HS-27A (cell line): ENCODE measurements at regions not wholly inside any gene's neighbourhood (a gene's known extent, or its start where the extent isn't known, plus 50 kb on each side); places are given as distances from the start of the nearest gene placed in this dataset.

Source experiments
- DNase-seq: peaks from one replicate; pipeline ENCODE4 v3.0.0-alpha.2; 2012; ENCODE audit warnings: low read depth, missing footprints

- DNase-seq = no peak
Observed at GRCh38 chr17:34140006-34140405, 115.1 kb upstream of the CCL2 start.

- no peak for DNase-seq
Observed at GRCh38 chr17:34141590-34141989, 113.5 kb upstream of the CCL2 start.

- DNase-seq = no peak
Observed at GRCh38 chr17:34143430-34143829, 111.7 kb upstream of the CCL2 start.

GRCh38 chr17:34146440-34147043, 108.5 kb upstream of the CCL2 start:
- no peak for DNase-seq

GRCh38 chr17:34151102-34151501, 104.0 kb upstream of the CCL2 start:
- no peak for DNase-seq

- no peak for DNase-seq
Observed at GRCh38 chr17:34153991-34154390, 101.1 kb upstream of the CCL2 start.

- DNase-seq = no peak
Observed at GRCh38 chr17:34154961-34155730, 99.9 kb upstream of the CCL2 start.

- DNase-seq = no peak
Observed at GRCh38 chr17:34155947-34156346, 99.1 kb upstream of the CCL2 start.

- DNase-seq = no peak
Observed at GRCh38 chr17:34156401-34156740, 98.7 kb upstream of the CCL2 start.

GRCh38 chr17:34156741-34157589, 98.1 kb upstream of the CCL2 start:
- no peak for DNase-seq

GRCh38 chr17:34161690-34162089, 93.4 kb upstream of the CCL2 start:
- no peak for DNase-seq

- DNase-seq = no peak
Observed at GRCh38 chr17:34163123-34163522, 92.0 kb upstream of the CCL2 start.

GRCh38 chr17:34163646-34164045, 91.4 kb upstream of the CCL2 start:
- DNase-seq = no peak

- no peak for DNase-seq
Observed at GRCh38 chr17:34164837-34165236, 90.2 kb upstream of the CCL2 start.

- no peak for DNase-seq
Observed at GRCh38 chr17:34166352-34166751, 88.7 kb upstream of the CCL2 start.

GRCh38 chr17:34167354-34167753, 87.7 kb upstream of the CCL2 start:
- no peak for DNase-seq

GRCh38 chr17:34168989-34169388, 86.1 kb upstream of the CCL2 start:
- no peak for DNase-seq

GRCh38 chr17:34169496-34169895, 85.6 kb upstream of the CCL2 start:
- DNase-seq = no peak

- no peak for DNase-seq
Observed at GRCh38 chr17:34171245-34171818, 83.8 kb upstream of the CCL2 start.

GRCh38 chr17:34172390-34172918, 82.6 kb upstream of the CCL2 start:
- no peak for DNase-seq

GRCh38 chr17:34173241-34173640, 81.8 kb upstream of the CCL2 start:
- no peak for DNase-seq

GRCh38 chr17:34174496-34174895, 80.6 kb upstream of the CCL2 start:
- DNase-seq = no peak
